ENCODE measurements at regions not wholly inside any gene's neighbourhood (a gene's known extent, or its start where the extent isn't known, plus 50 kb on each side); places are given as distances from the start of the nearest gene placed in this dataset.

DNA sequence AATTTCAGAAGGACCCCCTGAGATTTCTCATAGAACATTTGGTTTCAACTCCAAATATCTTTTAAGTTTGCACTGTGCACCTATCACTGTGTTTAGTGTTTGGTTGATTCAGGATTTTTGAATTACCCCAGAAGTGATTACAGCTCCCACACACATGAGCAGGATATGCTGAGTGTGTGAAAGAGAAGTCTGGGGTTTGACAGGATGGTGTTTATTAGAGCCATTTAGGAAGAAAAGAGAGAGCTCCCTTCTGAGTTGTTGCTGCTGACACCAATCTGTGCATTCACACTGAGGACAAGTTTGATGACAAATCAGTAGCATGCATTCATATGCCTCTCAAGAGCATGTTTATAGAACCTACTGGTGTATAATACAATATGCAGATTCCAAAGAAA, 118.1 kb downstream of the RPL22L1 start:
- no peaks in the 10 kb centered on the region for H3K9me3 ChIP-seq
- intact Hi-C loops (cut with DNase I; ENCODE audit: low total_unique reads), result no loop called here
- TF ChIP-seq, protein P1, sequence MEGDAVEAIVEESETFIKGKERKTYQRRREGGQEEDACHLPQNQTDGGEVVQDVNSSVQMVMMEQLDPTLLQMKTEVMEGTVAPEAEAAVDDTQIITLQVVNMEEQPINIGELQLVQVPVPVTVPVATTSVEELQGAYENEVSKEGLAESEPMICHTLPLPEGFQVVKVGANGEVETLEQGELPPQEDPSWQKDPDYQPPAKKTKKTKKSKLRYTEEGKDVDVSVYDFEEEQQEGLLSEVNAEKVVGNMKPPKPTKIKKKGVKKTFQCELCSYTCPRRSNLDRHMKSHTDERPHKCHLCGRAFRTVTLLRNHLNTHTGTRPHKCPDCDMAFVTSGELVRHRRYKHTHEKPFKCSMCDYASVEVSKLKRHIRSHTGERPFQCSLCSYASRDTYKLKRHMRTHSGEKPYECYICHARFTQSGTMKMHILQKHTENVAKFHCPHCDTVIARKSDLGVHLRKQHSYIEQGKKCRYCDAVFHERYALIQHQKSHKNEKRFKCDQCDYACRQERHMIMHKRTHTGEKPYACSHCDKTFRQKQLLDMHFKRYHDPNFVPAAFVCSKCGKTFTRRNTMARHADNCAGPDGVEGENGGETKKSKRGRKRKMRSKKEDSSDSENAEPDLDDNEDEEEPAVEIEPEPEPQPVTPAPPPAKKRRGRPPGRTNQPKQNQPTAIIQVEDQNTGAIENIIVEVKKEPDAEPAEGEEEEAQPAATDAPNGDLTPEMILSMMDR (IDR thresholded peaks at IDR 0.05), result no peak
- H3K36me3 ChIP-seq, result no peaks in the 10 kb centered on the region
- peak overlapping the region; percentile 49 to 64 for H3K27ac ChIP-seq
- DNase-seq, result no peak
- peaks cover 0 to 56% (median 37%) of the 10 kb centered on the region in 4 donors for H3K4me1 ChIP-seq
- no peaks in the 10 kb centered on the region for H3K27me3 ChIP-seq
- H3K4me3 ChIP-seq, result no peak overlapping the region

DNA sequence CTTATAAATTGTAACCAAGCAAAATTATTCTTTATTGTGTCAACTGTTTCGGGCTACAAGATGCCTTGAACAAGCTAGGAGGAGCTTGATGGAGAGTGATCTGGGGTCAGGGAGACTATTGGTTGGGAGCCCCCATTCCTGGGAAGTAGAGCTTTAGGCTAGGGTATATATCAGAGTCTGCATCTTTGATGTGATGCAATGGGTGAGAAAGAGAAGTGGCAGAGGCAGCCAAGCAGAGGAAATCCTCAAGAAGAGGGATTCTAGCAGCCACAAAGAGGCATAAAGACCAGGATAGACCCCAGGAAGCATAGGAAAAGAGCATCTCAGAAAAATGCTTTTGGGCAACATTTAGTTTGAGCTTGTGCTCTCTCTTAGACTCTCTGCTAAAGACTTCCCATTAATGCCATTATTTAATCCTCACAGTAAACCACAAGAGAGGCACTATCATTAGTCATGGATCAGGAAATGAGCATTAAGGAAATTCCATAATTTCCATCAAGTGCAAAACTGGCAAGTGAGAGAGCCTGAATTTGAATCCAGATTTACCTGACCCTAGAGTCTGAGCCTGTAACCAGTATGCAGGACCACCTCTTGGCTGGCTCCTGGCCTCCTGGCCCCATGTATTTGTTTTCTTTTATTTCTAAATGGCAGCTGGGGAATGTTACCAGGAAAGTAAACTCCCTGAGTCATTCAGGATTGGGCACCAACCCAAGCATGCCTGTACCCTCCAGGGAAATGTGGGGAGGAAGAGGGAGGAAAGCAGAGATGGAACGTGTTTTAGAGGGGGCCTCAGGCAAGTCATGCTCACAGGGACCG, 118.7 kb downstream of the RPL22L1 start:
- TF ChIP-seq, protein P1 (IDR thresholded peaks at IDR 0.05), result no peak
- peak overlapping the region; percentile 49 to 64 for H3K27ac ChIP-seq
- no peaks in the 10 kb centered on the region for H3K36me3 ChIP-seq
- H3K27me3 ChIP-seq, result no peaks in the 10 kb centered on the region
- no peak overlapping the region for H3K4me3 ChIP-seq
- peak; percentile 54 to 88 for DNase-seq
- H3K4me1 ChIP-seq, result peaks cover 0 to 56% (median 37%) of the 10 kb centered on the region in 4 donors
- intact Hi-C loops (cut with DNase I; ENCODE audit: low total_unique reads), result no loop called here
- no peaks in the 10 kb centered on the region for H3K9me3 ChIP-seq

DNA sequence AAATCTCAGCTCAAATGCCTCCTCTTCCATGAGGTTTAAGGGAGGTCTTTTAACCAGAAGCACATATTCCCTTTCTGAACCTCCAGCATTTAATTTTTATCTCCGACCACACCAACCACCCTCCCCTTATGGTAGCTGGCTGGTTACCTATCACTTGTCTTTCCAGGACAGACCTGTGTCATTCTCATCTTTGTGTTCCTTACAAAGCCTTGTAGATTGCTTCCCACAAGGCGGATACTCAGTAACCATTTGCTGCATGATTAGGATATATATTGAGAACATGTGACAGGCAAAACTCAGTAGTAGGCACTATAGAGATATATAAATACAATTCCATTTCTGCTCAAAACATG, 119.5 kb downstream of the RPL22L1 start:
- no peaks in the 10 kb centered on the region for H3K27me3 ChIP-seq
- TF ChIP-seq, protein P1 (IDR thresholded peaks at IDR 0.05), result no peak
- H3K36me3 ChIP-seq, result no peaks in the 10 kb centered on the region
- intact Hi-C loops (cut with DNase I; ENCODE audit: low total_unique reads), result no loop called here
- H3K4me1 ChIP-seq, result peaks cover 0 to 60% (median 37%) of the 10 kb centered on the region in 4 donors
- H3K27ac ChIP-seq, result peak overlapping the region in 1 of 2 donors; percentile 64
- H3K9me3 ChIP-seq, result no peaks in the 10 kb centered on the region
- no peak overlapping the region for H3K4me3 ChIP-seq
- DNase-seq, result no peak

DNA sequence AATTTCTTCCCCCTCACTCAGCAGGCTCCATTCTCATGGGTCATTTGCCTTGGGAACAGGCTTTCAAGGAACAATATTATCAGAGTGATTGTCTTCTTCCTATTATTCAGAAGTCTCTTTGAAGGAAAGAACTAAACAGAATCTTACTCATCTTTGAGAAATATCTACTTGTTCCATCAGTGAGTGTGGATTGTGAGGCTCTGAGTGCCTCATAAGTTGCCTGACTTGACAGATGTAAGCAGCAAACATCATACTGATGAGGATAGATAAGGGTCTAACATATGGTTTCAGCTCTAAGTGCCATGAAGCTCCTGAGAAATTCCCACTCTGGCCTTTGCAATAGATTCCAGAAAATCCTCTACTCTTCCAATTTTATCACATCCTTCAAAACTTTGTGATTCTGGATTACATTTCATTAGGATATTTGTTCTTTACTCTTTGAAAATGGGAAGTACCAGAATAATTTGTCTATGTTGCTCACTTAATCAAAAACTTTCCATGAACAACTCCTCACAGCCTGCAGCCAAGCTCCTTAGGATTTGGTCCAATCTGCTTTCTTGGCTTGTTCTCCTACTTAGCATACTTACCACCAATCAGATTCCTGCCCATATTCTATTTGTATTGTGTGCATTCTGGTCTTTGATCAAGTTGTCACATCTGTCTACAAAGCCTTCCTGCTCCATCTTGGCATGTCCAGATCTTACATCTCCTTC, 120.1 kb downstream of the RPL22L1 start:
- no peaks in the 10 kb centered on the region for H3K36me3 ChIP-seq
- H3K9me3 ChIP-seq, result no peaks in the 10 kb centered on the region
- no peaks in the 10 kb centered on the region for H3K27me3 ChIP-seq
- TF ChIP-seq, protein P1 (IDR thresholded peaks at IDR 0.05), result no peak
- H3K27ac ChIP-seq, result peak overlapping the region in 1 of 2 donors; percentile 64
- intact Hi-C loops (cut with DNase I; ENCODE audit: low total_unique reads), result loop anchor here (10.0 kb wide), 1 partner anchor 525 kb away; the partner anchor contains the start of gene PRKCI
- no peak overlapping the region for H3K4me3 ChIP-seq
- no peak for DNase-seq
- peaks cover 0 to 64% (median 37%) of the 10 kb centered on the region in 4 donors for H3K4me1 ChIP-seq

DNA sequence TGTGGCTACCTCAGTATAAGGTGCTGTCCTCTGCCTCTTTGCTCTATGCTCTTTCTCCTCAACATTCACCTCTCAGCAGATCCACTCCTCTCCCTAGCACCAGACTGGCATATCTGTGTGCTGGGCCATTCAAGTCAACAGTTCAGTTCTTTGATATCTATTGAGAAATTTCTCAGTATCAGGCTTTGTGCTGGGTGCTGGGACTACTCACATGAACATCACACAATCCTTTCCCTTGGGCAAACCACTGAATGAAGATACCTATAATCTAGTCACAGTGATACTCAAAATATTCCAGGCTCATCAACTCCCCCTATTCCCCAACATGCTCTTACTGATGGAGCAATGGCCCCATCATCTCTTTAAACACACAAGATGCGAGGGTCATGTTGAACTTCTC, 120.8 kb downstream of the RPL22L1 start:
- H3K36me3 ChIP-seq, result no peaks in the 10 kb centered on the region
- intact Hi-C loops (cut with DNase I; ENCODE audit: low total_unique reads), result loop anchor here (10.0 kb wide), 1 partner anchor 524 kb away; the partner anchor contains the start of gene PRKCI
- H3K4me3 ChIP-seq, result no peak overlapping the region
- TF ChIP-seq, protein P1 (IDR thresholded peaks at IDR 0.05), result no peak
- H3K4me1 ChIP-seq, result peaks cover 0 to 56% (median 34%) of the 10 kb centered on the region in 4 donors
- no peak for DNase-seq
- H3K27me3 ChIP-seq, result no peaks in the 10 kb centered on the region
- H3K9me3 ChIP-seq, result no peaks in the 10 kb centered on the region
- no peak overlapping the region for H3K27ac ChIP-seq

Data from tibial artery (tissue), 4 donors.